ENCODE measurements at regions not wholly inside any gene's neighbourhood (a gene's known extent, or its start where the extent isn't known, plus 50 kb on each side); places are given as distances from the start of the nearest gene placed in this dataset.

DNA sequence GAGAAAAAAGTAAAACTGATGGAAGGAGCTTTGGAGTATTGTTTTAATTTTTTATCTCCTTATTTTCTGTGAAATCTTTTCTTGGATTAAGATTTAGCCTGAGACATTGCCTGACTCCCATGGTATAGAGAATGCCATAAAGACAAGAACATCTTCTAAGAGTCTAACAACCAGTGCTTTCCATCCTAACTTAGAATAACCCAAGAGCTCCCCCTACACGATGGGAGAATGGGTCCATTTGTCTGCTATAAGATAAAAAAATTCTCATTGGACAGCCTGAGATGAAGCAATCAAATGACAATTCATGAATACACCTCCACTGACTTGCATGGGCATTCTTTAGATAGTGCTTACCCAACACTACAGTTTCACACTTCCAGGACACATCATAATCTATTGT is 478.1 kb downstream of the TTLL7 start:
- TF ChIP-seq, protein P1, sequence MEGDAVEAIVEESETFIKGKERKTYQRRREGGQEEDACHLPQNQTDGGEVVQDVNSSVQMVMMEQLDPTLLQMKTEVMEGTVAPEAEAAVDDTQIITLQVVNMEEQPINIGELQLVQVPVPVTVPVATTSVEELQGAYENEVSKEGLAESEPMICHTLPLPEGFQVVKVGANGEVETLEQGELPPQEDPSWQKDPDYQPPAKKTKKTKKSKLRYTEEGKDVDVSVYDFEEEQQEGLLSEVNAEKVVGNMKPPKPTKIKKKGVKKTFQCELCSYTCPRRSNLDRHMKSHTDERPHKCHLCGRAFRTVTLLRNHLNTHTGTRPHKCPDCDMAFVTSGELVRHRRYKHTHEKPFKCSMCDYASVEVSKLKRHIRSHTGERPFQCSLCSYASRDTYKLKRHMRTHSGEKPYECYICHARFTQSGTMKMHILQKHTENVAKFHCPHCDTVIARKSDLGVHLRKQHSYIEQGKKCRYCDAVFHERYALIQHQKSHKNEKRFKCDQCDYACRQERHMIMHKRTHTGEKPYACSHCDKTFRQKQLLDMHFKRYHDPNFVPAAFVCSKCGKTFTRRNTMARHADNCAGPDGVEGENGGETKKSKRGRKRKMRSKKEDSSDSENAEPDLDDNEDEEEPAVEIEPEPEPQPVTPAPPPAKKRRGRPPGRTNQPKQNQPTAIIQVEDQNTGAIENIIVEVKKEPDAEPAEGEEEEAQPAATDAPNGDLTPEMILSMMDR (IDR thresholded peaks at IDR 0.05), result no peak
- TF ChIP-seq POLR2A (IDR thresholded peaks at IDR 0.05) (no peak), POLR2AphosphoS5 (IDR thresholded peaks at IDR 0.05) (no peak), EP300 (IDR thresholded peaks at IDR 0.05) (no peak)

All from suprapubic skin (tissue), 4 donors.